Hindlimb muscle (tissue), 1 donor: ENCODE measurements at regions not wholly inside any gene's neighbourhood (a gene's known extent, or its start where the extent isn't known, plus 50 kb on each side); places are given as distances from the start of the nearest gene placed in this dataset.
"Not testable (repeated sequence)": the region's sequence is repeated elsewhere in the genome, so short reads cannot be mapped to it uniquely, and the experiment has no call there.

Experiments used
- DNase-seq: peaks from one replicate; pipeline ENCODE4 v3.0.0-alpha.2; 2013

DNA sequence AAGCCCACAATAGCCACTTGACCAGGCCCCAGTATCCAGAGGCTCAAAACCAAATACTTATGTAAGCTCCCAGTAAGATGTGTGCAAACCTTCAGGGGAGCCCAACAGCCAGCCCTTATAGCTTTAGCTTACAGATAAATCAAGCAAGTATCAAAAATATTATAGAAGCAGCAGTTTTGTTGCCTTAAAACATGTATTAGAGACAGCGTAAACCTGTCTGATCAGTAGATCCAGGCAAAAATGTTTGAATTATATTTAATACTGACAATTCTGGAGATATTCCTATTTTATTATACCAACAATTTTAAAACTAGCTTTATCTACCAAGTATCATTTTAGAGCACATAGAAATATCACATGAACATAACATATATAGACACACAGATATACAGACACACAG, 365.6 kb upstream of the KLF4 start:
- no peak for DNase-seq

- no peak for DNase-seq
Observed at GRCh38 chr9:107853461-107853860, 363.9 kb upstream of the KLF4 start.

DNA sequence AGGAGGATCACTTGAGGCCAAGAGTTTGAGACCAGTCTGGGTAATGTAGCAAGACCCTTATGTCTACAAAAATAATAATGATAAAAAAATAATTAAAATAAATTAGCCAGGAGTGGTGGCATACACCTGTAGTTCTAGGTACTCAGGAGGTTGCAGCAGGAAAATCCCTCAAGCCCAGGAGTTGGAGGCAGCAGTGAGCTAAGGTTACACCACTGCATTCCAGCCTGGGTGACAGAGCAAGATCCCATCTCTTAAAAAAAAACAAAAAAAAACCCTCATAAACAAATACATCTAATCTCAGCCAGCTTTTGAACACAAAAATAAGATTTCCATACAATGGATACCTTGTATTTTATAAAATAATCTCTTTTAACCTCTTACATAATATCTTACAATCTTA, 363.3 kb upstream of the KLF4 start:
- DNase-seq = no peak

GRCh38 chr9:107850653-107851052, 361.1 kb upstream of the KLF4 start:
- DNase-seq = no peak

GRCh38 chr9:107847978-107848964, 358.7 kb upstream of the KLF4 start:
- DNase-seq = no peak

DNA sequence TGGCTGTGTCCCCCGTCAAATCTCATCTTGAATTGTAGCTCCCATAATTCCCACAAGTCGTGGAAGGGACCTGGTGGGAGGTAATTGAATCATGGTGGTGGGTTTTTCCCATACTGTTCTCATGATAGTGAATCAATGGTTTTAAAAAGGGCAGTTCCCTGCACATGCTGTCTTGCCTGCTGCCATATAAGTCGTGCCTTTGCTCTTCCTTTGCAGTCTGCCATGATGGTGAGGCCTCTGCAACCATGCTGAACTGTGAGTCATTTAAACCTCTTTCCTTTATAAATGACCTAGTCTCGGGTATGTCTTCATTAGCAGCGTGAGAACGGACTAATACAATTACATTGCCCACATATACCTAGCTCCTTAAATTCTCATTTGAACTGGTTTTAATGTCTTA, 353.0 kb upstream of the KLF4 start:
- DNase-seq = no peak

DNA sequence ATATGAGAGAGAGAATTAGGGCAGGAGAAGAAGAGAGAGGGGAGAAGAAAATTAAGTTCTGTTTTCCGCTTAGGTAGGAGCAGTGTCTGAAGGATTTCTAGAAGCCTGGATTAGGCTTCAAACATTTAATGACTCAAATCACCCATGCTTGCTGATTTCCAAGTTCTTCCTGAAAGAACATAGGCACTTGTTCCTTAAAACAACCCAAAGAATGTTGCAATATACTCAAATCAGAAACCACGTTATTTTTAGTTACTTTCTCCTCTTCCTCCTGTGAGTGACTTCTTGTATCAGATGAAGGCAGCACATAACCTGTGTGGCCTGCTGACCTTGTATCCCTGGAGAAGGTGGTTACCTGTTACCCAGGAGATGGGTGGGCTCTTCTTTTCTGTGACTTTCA, 351.5 kb upstream of the KLF4 start:
- no peak for DNase-seq

GRCh38 chr9:107839371-107839770, 349.8 kb upstream of the KLF4 start:
- DNase-seq = no peak

DNA sequence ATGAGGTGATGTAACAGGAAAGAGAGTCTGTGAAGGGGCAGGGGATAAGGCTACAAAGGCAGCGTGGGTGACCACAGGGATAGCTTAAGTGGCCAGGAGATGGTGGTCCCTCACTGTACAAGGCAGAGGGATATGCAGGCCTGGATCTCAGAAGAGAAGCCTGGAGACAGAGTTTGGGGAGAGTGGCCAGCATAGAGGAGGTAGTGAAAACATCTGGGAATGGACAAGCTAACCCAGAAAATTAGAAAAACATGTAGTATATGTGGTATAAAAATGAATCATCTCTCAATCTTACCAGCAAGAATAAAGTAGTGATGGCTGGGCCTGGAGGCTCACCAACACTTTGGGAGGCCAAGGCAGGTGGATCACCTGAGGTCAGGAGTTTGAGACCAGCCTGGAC, 349.2 kb upstream of the KLF4 start:
- DNase-seq = no peak

GRCh38 chr9:107836300-107836699, 346.7 kb upstream of the KLF4 start:
- no peak for DNase-seq

- DNase-seq = no peak
Observed at GRCh38 chr9:107833295-107833694, 343.7 kb upstream of the KLF4 start.

DNA sequence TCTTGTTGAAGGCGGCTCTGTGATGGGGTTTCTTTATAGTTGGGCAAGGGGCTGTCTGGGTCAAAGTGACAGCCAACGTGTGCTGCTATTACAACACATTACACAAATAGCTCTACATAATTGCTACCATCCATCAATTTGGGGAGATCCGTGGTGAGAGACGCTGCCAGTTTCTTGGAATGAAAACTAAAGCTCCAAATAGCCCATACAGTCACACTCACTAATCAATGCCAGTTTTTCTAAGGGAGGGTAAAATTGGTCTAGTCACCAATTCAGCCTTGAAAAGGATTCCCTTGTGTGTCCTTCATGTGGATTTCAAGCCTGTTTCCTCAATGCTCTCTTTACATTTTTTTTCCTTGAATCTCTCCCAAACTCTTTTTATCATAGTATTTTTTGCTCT, 343.3 kb upstream of the KLF4 start:
- DNase-seq = no peak

DNA sequence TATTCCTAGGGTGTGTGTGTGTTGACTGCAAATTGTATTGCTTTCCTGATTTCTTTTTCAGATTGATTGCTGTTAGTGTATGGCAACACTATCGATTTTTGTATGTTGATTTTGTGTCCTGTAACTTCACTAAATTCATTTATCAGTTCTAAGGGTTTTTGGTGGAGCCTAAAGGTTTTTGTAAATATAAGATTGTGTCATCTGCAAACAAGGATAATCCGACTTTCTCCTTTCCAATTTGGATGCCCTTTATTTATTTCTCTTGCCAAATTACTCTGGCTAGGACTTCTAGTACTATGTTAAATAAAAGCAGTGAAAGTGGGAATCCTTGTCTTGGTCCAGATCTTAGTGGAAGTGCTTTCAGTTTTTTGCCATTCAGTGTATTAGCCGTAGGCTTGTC, 340.9 kb upstream of the KLF4 start:
- DNase-seq = no peak

- DNase-seq = no peak
Observed at GRCh38 chr9:107827884-107828283, 338.3 kb upstream of the KLF4 start.

DNA sequence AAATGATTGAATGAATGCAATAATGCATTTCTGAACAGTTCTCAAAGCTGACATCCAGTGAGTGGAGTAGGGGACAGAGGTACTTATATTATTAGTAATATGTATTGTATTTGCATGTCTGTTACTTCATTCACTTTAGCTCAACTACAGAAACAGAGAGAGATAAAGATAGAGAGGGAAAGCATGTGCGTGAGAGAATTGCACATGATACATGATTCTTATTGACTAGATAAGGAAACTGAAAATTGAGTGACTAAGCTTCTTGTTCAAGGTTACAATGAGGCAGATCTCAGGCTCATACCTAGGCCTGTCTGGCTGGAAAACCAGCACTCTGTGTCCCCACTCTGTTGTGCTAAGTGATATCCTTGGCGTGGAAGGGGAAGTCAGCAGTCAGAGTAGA, 337.7 kb upstream of the KLF4 start:
- no peak for DNase-seq

- DNase-seq = not testable (repeated sequence)
Observed at GRCh38 chr9:107826688-107826983, 337.1 kb upstream of the KLF4 start.

DNA sequence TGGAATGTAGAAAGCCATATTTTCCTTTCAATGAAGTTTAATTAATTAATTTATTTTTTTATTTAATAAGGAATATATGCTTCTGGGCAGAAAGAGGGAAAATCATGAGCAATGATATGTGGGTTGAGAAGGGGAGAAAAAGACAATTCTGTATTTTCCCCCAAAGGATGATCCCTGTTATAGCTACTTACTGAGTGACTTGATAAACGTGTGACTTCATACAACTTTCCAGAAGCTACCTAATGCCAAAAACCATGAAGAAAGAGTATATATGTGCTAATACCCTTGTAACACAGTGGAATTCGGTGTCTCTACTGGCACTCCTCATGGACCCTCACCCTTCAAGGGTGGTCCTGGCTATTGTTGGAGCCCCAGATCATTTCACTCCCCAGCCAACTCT, 335.0 kb upstream of the KLF4 start:
- DNase-seq = no peak

DNA sequence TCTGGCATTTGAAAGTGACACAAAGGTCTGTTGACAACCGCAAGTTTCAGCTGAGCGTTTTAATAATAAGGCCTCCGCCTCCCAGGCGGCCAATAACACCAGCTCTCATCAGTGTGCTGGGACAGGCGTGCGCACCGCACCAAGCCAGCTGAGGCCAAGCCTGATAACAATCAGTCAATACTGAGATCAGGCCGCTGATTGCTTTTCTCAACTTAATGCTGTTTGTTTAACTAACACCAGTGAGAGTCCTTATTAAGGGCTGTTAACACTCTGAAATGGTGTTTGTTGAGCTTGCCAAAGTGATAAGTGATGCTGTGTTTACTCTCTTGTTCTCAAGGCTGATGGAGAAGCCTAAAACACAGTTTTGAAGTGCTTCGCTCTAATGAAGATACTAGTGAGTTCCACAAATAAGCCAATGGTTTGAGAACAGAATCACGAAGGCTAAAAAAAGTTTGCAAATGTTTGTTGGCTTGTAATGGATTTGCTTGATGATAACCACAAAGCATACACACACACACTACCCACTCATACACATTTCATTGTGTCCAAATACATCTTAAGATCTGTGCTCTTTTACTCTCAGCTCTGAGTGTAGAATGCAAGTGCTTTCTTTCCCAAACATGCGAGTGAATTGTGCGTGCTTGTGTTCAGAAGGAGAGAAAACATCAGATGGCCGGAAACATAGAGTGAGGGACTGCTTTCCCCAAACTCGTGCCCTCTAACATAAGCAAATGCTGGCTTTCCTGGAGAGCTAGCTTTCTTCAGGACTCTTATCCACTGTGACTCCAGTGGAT, 330.4 kb upstream of the KLF4 start:
- DNase-seq = no peak

GRCh38 chr9:107818503-107818829, 328.9 kb upstream of the KLF4 start:
- not testable (repeated sequence) for DNase-seq

DNA sequence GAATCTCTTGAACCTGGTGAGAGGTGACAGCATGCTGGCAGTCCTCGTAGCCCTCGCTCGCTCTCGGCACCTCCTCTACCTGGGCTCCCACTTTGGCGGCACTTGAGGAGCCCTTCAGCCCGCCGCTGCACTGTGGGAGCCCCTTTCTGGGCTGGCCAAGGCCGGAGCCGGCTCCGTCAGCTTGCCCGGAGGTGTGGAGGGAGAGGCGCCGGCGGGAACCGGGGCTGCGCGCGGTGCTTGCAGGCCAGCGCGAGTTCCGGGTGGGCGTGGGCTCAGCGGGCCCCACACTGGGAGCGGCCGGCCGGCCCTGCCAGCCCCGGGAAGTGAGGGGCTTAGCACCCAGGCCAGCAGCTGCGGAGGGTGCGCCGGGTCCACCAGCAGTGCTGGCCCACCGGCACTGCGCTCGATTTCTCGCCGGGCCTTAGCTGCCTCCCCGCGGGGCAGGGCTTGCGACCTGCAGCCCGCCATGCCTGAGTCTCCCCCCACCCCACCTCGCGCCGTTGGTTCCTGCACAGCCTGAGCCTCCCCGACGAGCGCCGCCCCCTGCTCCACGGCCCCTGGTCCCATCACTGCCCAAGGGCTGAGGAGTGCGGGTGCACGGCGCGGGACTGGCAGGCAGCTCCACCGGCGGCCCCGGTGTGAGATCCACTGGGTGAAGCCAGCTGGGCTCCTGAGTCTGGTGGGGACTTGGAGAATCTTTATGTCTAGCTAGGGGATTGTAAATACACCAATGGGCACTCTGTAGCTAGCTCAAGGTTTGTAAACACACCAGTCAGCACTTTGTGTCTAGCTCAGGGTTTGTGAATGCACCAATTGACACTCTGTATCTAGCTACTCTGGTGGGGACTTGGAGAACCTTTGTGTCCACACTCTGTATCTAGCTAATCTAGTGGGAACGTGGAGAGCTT, 328.3 kb upstream of the KLF4 start:
- not testable (repeated sequence) for DNase-seq

GRCh38 chr9:107816561-107817021, 327.0 kb upstream of the KLF4 start:
- DNase-seq = no peak

DNA sequence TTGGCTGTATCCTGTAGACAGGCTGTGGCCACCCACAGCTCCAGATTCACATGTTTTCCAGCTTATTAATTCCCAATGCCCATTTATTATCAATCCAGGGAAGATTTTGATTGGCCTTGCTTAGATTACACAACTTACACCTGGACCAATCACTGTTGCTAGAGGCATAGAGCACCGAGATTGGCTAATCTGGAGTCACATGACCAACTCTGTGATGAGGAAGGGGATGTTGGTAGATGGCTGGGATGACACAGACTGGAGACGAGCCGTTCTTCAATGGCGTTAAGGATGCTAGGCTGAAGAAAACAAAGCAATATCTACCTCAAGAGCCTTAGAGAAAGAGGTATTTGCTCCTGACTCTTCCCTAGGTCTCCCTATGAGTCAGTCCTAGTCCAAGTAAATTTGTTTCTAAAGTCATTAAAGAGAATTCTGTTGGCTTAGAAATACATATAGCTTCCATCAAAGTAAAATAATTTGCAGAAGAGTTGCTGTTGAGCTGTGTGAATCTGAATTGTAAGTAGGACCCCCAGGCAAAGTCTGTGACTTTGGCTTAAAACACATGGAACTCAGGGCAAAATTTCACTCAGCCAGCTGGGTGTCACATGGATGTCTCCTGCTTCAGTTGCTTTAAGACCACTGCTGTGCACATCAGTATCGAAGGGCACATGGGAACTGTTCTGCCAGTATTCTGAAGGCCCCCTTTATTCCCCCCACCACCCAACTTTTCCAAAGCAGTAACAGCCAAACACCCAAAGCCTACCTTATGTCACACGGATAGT, 326.4 kb upstream of the KLF4 start:
- DNase-seq = no peak
